Ascending aorta (tissue), 2 donors: ENCODE measurements at regions not wholly inside any gene's neighbourhood (a gene's known extent, or its start where the extent isn't known, plus 50 kb on each side); places are given as distances from the start of the nearest gene placed in this dataset.

Source experiments
- DNase-seq, 2 donors: peaks; one replicate each; pipeline ENCODE4 v3.0.0-alpha.2; 2019; ENCODE audit warnings: low spot score in 2 of 2
- H3K27ac ChIP-seq, 2 donors: fragments of 200-600 bp; sonication (generic); one replicate each; pipeline ENCODE4 v1.5.1; 2016 to 2017; ENCODE audit warnings: mild to moderate bottlenecking in 1 of 2
- H3K27me3 ChIP-seq: fragments of 200-600 bp; sonication (generic); one replicate; pipeline ENCODE4 v1.5.1; 2017
- H3K36me3 ChIP-seq, 2 donors: fragments of 200-600 bp; sonication (generic); one replicate each; pipeline ENCODE4 v1.5.1; 2016
- H3K4me1 ChIP-seq, 2 donors: fragments of 200-600 bp; sonication (generic); one replicate each; pipeline ENCODE4 v1.5.1; 2016 to 2017; ENCODE audit warnings: mild to moderate bottlenecking in 1 of 2
- H3K4me3 ChIP-seq, 2 donors: fragments of 200-600 bp; sonication (generic); one replicate each; pipeline ENCODE4 v1.5.1; 2016 to 2017; ENCODE audit warnings: mild to moderate bottlenecking in 1 of 2
- H3K9me3 ChIP-seq, 2 donors: fragments of 200-600 bp; sonication (generic); one replicate each; pipeline ENCODE4 v1.5.1; 2016
- intact Hi-C: fragments of 100-400 bp; cut with DNase I; formaldehyde crosslinking; loops from one replicate; pipeline ENCODE4 v1.15.1; 2023
- TF ChIP-seq, protein P1 (sequence below), 3 experiments: fragments of 200-600 bp in 2 of 3; fragments of 450-650 bp in 1 of 3; sonication (generic) in 2 of 3; IDR thresholded peaks; one replicate each; pipeline ENCODE4 v1.5.1; 2016 to 2019; ENCODE audit warnings: antibody characterized with exemption in 3 of 3, mild to moderate bottlenecking in 1 of 3, moderate library complexity in 1 of 3

DNA sequence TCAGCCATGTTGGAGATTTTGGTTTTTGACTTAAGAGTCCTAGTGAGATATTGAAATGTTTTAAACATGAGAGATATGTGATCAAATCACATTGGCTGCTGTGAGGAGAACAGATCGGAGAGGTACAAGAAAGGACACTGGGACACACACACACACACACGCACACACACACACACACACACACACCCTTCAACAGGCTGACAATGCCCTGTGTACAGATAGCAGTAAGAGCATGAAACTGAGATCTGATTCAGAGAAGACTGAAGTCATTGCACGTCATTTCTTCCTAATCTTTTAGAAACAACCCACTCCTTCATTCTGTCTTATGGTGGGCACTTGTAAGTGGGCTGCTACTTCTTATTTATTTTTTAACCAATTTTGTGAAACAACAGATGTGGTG lies 200.5 kb upstream of the E2F8 start:
- Histone ChIP-seq H3K4me3 (no peak overlapping the region), H3K36me3 (no peaks in the 10 kb centered on the region), H3K27ac (no peak overlapping the region), H3K9me3 (no peaks in the 10 kb centered on the region), H3K4me1 (no peaks in the 10 kb centered on the region), H3K27me3 (no peaks in the 10 kb centered on the region)
- TF ChIP-seq, protein P1, sequence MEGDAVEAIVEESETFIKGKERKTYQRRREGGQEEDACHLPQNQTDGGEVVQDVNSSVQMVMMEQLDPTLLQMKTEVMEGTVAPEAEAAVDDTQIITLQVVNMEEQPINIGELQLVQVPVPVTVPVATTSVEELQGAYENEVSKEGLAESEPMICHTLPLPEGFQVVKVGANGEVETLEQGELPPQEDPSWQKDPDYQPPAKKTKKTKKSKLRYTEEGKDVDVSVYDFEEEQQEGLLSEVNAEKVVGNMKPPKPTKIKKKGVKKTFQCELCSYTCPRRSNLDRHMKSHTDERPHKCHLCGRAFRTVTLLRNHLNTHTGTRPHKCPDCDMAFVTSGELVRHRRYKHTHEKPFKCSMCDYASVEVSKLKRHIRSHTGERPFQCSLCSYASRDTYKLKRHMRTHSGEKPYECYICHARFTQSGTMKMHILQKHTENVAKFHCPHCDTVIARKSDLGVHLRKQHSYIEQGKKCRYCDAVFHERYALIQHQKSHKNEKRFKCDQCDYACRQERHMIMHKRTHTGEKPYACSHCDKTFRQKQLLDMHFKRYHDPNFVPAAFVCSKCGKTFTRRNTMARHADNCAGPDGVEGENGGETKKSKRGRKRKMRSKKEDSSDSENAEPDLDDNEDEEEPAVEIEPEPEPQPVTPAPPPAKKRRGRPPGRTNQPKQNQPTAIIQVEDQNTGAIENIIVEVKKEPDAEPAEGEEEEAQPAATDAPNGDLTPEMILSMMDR (IDR thresholded peaks at IDR 0.05), result no peak
- intact Hi-C loops, result no loop called here
- DNase-seq, result no peak

DNA sequence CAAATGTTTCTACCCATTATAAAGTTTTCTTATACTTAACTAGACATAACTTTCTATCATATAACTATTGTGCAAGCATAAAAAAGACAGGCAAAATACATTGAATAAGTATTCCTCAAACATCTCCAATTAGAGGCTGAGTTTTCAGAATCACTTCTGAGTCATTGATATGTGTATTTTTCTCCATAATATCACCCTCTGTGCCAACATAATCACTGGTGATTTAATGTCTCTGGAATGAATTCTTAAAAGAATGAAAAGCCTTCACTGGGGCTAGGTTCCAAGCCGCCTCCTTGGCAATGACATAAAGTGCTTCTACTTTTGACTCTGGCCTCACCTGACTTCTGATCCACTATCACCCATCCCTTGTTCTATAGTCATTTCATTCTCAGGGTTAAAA lies 197.0 kb upstream of the E2F8 start:
- no peaks in the 10 kb centered on the region for H3K36me3 ChIP-seq
- intact Hi-C loops, result no loop called here
- TF ChIP-seq, protein P1 (IDR thresholded peaks at IDR 0.05), result no peak

DNA sequence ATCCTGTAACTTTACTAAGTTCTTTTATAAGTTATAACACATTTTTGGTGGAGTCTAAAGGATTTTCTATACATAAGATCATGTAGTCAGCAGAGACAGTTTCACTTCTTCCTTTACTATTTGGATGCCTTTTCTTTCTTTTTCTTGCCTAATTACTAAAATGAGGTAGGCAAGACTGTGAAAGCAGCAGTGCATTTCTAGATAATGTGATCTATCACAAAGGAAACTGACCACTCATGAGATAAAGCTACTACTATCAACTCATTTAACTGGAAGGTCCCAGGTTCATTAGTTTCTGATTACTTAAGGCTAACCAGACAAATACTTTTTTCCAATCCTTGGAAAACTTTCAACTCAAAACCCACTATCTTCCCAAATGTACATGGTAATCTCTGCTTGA lies 196.2 kb upstream of the E2F8 start:
- H3K27me3 ChIP-seq, result no peaks in the 10 kb centered on the region
- H3K27ac ChIP-seq, result no peak overlapping the region
- no peaks in the 10 kb centered on the region for H3K4me1 ChIP-seq
- TF ChIP-seq, protein P1 (IDR thresholded peaks at IDR 0.05), result no peak
- no peaks in the 10 kb centered on the region for H3K9me3 ChIP-seq
- H3K4me3 ChIP-seq, result no peak overlapping the region
- intact Hi-C loops, result no loop called here
- no peak for DNase-seq
- no peaks in the 10 kb centered on the region for H3K36me3 ChIP-seq

More for the DNA sequence above, 197.0 kb upstream of the E2F8 start:
- no peaks in the 10 kb centered on the region for H3K27me3 ChIP-seq
- no peaks in the 10 kb centered on the region for H3K9me3 ChIP-seq
- H3K27ac ChIP-seq, result no peak overlapping the region
- no peak overlapping the region for H3K4me3 ChIP-seq
- H3K4me1 ChIP-seq, result no peaks in the 10 kb centered on the region
- DNase-seq, result no peak

DNA sequence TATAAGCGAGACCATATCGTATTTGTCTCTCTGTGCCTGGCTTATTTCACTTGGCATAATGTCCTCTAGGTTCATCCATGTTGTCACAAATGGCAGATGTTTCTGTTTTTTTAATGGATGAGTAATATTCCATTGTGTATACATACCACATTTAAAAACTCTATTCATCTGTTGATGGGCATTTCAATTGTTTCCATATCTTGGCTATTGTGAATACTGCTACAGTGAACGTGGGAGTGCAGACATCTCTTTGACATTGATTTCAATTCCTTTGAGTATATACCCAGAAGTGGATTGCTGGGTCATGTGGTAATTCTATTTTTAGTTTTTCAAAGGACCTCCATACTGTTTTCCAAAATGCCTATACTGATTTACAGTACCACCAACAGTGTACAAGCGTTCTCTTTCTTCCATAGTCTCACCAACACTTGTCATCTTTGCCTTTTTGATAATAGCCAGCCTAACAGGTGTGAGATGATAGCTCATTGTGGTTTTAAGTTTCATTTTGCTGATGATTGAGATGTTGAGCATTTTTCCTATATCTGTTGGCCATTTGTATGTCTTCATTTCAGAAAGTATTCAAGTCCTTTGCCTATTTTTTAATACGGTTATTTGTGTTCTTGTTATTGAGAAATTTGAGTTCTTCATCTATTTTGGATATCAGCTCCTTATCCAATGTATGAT lies 194.7 kb upstream of the E2F8 start:
- Histone ChIP-seq H3K27ac (no peak overlapping the region), H3K4me1 (no peaks in the 10 kb centered on the region), H3K4me3 (no peak overlapping the region), H3K9me3 (no peaks in the 10 kb centered on the region), H3K27me3 (no peaks in the 10 kb centered on the region), H3K36me3 (no peaks in the 10 kb centered on the region)
- intact Hi-C loops, result no loop called here
- DNase-seq, result no peak
- TF ChIP-seq, protein P1 (IDR thresholded peaks at IDR 0.05), result no peak

DNA sequence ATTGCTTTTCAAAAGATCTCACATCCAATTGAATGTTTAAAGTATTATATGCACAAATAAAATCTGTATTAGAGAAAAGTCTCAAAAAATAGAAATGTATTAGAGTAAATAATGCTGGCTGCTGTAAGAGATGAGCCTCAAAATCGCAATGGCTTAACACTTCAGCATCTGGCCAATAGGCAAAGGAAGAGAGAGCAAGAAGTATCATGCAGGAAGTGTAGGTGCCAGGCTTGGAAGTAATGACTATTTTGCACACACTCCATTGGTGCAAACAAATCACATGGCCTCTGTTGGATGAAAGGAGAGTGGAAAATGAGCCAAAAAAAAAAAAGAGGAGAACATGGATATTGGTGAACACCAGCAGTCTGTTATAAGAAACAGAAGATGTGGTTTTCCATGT lies 193.0 kb upstream of the E2F8 start:
- TF ChIP-seq, protein P1 (IDR thresholded peaks at IDR 0.05), result no peak
- no peaks in the 10 kb centered on the region for H3K4me1 ChIP-seq
- H3K9me3 ChIP-seq, result no peaks in the 10 kb centered on the region
- intact Hi-C loops, result no loop called here
- H3K36me3 ChIP-seq, result no peaks in the 10 kb centered on the region
- DNase-seq, result no peak
- H3K4me3 ChIP-seq, result no peak overlapping the region
- H3K27ac ChIP-seq, result no peak overlapping the region
- H3K27me3 ChIP-seq, result no peaks in the 10 kb centered on the region

DNA sequence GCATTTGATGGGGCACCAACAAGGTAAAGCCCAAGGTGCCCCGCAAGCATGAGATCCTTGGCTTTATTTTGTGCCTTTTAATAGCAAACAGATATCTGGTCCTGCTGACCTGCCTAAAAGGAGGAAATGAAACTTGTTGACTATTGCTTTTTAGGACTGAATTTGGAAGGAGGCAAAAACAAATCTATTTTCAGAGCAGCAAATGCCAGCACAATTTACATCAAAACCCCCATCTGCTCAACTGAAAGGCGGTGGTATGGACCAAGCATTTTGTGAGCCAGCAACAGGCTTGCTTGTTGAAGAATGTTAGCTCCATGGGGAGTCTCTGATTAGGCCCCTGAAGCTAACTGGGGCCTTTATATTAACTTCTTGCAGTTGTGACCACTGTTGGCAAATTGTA lies 192.6 kb upstream of the E2F8 start:
- Histone ChIP-seq H3K27ac (no peak overlapping the region), H3K9me3 (no peaks in the 10 kb centered on the region), H3K4me1 (no peaks in the 10 kb centered on the region), H3K27me3 (no peaks in the 10 kb centered on the region), H3K4me3 (no peak overlapping the region), H3K36me3 (no peaks in the 10 kb centered on the region)
- TF ChIP-seq, protein P1 (IDR thresholded peaks at IDR 0.05), result no peak
- intact Hi-C loops, result no loop called here
- DNase-seq, result no peak
